Erythroblast (primary cell): ENCODE measurements at regions not wholly inside any gene's neighbourhood (a gene's known extent, or its start where the extent isn't known, plus 50 kb on each side); places are given as distances from the start of the nearest gene placed in this dataset.

ENCODE experiments used
- GATA1 ChIP-seq: IDR thresholded peaks from 2 replicates; pipeline ENCODE4 v1.6.1; 2011; ENCODE audit warnings: low read depth, mild to moderate bottlenecking, control low read depth, low read length, moderate library complexity
- POLR2A ChIP-seq: IDR thresholded peaks from 2 replicates; pipeline ENCODE4 v1.6.1; 2011; ENCODE audit warnings: mild to moderate bottlenecking, low read length

- TF ChIP-seq POLR2A (no peak), GATA1 (no peak)
Observed at GRCh38 chr2:62412347-62412742, 93.7 kb downstream of the TMEM17 start.
